K562 (cell line): ENCODE measurements at regions not wholly inside any gene's neighbourhood (a gene's known extent, or its start where the extent isn't known, plus 50 kb on each side); places are given as distances from the start of the nearest gene placed in this dataset.

Experiments
- ATAC-seq: fragments of 200-7000 bp; cut with Tn5 transposase; 3 replicates; pipeline ENCODE4 v1.9.1; 2020; ENCODE audit warnings: moderate library complexity
- BruUV-seq: library from RNA; stranded (reverse); fragments of 400-500 nt; replicated peaks from 2 replicates; lab custom pipeline; 2021; lab: Mats Ljungman, UMichigan
- CTCF ChIA-PET: fragments of 300-600 bp; formaldehyde crosslinking; extraction: SDS; loops from one replicate; lab custom pipeline; 2021; ENCODE audit warnings: low intra/inter-chr PET ratio; lab: Yijun Ruan, JAX
- POLR2A ChIA-PET: fragments of 300-600, 350-650 bp; sonication (Branson Sonifier 250); formaldehyde crosslinking; extraction: SDS; loops from one replicate; lab custom pipeline; 2021; ENCODE audit warnings: antibody characterized with exemption, inconsistent platforms; lab: Yijun Ruan, JAX
- DNase-seq, 4 experiments: peaks; one replicate each; pipeline versions ENCODE4 v3.0.0 to v3.0.0-alpha.2; 2011 to 2018; ENCODE audit warnings: low spot score in 3 of 4, mixed read lengths in 3 of 4; ENCODE audit errors: extremely low read depth in 1 of 4
- FAIRE-seq: peaks from 2 replicates; lab custom pipeline; 2011; peaks lifted over from hg19 to GRCh38; lab: Jason Lieb, UNC
- H2AFZ ChIP-seq: 2 replicates; pipeline ENCODE4 v1.6.0; 2011; ENCODE audit warnings: low read depth, low read length, control low read depth, inconsistent platforms
- H3K27ac ChIP-seq: fragments of 200-600 bp; 3 replicates; pipeline ENCODE4 v1.8.0; 2011; ENCODE audit warnings: low read depth, mild to moderate bottlenecking, control low read depth, inconsistent platforms, low read length, moderate library complexity, mixed read lengths; ENCODE audit errors: extremely low read depth
- H3K27me3 ChIP-seq, 2 experiments: fragments of 300-600 bp in 1 of 2; 2 replicates in 1 of 2; 3 replicates in 1 of 2; pipeline versions ENCODE4 v1.6.0 to v1.8.0; 2011; ENCODE audit warnings: inconsistent platforms in 2 of 2, low read length in 2 of 2, mild to moderate bottlenecking in 1 of 2, mixed read lengths in 1 of 2, moderate library complexity in 1 of 2; ENCODE audit not compliant: control insufficient read depth in 2 of 2, insufficient read depth in 2 of 2
- H3K36me3 ChIP-seq: fragments of 300-600 bp; 3 replicates; pipeline ENCODE4 v1.8.0; 2011; ENCODE audit warnings: mild to moderate bottlenecking, low read length, inconsistent platforms; ENCODE audit not compliant: control insufficient read depth, insufficient read depth
- H3K4me1 ChIP-seq, 2 experiments: fragments of 200-600 bp in 1 of 2; replicated peaks in 1 of 2; 2 replicates in 1 of 2; 3 replicates in 1 of 2; pipeline versions ENCODE4 v1.5.1 to v1.8.0; 2011; ENCODE audit warnings: inconsistent platforms in 2 of 2, low read length in 2 of 2, mild to moderate bottlenecking in 1 of 2, mixed read lengths in 1 of 2, moderate library complexity in 1 of 2; ENCODE audit not compliant: control insufficient read depth in 2 of 2, insufficient read depth in 2 of 2
- H3K4me2 ChIP-seq: 2 replicates; pipeline ENCODE4 v1.6.1; 2011; ENCODE audit warnings: low read length, control low read depth, inconsistent platforms, mixed read lengths; ENCODE audit not compliant: insufficient read depth
- H3K4me3 ChIP-seq: fragments of 200-600 bp; sonication (generic), shearing (Covaris generic); 2 replicates; pipeline ENCODE4 v1.5.1; 2016; ENCODE audit warnings: control low read depth, inconsistent platforms
- H3K79me2 ChIP-seq: fragments of 200-600 bp; 3 replicates; pipeline ENCODE4 v1.8.0; 2011; ENCODE audit warnings: low read length, inconsistent platforms; ENCODE audit not compliant: control insufficient read depth, insufficient read depth
- H3K9ac ChIP-seq, 2 experiments: 2 replicates each; pipeline versions ENCODE4 v1.6.0 to v1.6.1; 2011; ENCODE audit warnings: low read depth in 2 of 2, low read length in 2 of 2, control low read depth in 1 of 2, inconsistent platforms in 1 of 2, mild to moderate bottlenecking in 1 of 2, mixed read lengths in 1 of 2; ENCODE audit not compliant: insufficient read depth in 1 of 2
- H3K9me1 ChIP-seq: one replicate; pipeline ENCODE4 v1.6.0; 2011; ENCODE audit warnings: inconsistent platforms, mild to moderate bottlenecking, low read length, moderate library complexity; ENCODE audit not compliant: control insufficient read depth, insufficient read depth
- H3K9me3 ChIP-seq: replicated peaks from 2 replicates; pipeline ENCODE4 v1.5.1; 2011; ENCODE audit warnings: low read depth, low read length, inconsistent platforms; ENCODE audit not compliant: control insufficient read depth, insufficient read depth
- H4K20me1 ChIP-seq: replicated peaks from 2 replicates; pipeline ENCODE4 v1.6.1; 2011; ENCODE audit warnings: low read length, inconsistent platforms, mixed read lengths; ENCODE audit not compliant: control insufficient read depth, insufficient read depth
- ATF1 ChIP-seq, 2 experiments: fragments of 450-650 bp in 1 of 2; IDR thresholded peaks; 2 replicates each; pipeline ENCODE4 v1.6.1; 2016; ENCODE audit warnings: missing compliant biosample characterization in 1 of 2, missing genetic modification characterization in 1 of 2
- BACH1 ChIP-seq: fragments of 200-800 bp; sonication (Bioruptor generic); IDR thresholded peaks from 2 replicates; pipeline ENCODE4 v1.6.1; 2016; ENCODE audit warnings: missing genetic modification characterization, missing compliant biosample characterization
- DACH1 ChIP-seq: fragments of 450-650 bp; IDR thresholded peaks from 2 replicates; pipeline ENCODE4 v1.6.1; 2018; ENCODE audit not compliant: partially characterized antibody
- ESRRA ChIP-seq: fragments of 450-650 bp; IDR thresholded peaks from 2 replicates; pipeline ENCODE4 v1.6.1; 2014; ENCODE audit warnings: low read depth, mild to moderate bottlenecking, moderate library complexity, borderline replicate concordance
- FOXJ3 ChIP-seq: sonication (generic); formaldehyde crosslinking; IDR thresholded peaks from 2 replicates; pipeline ENCODE4 v1.4.0; 2020; ENCODE audit warnings: mild to moderate bottlenecking, missing genetic modification reagents
- GTF2F1 ChIP-seq: IDR thresholded peaks from 2 replicates; pipeline ENCODE4 v1.6.1; 2011; ENCODE audit warnings: low read depth, low read length, improper control_type of control experiment
- IRF2 ChIP-seq: sonication (generic); formaldehyde crosslinking; IDR thresholded peaks from 2 replicates; pipeline ENCODE4 v1.8.1; 2022; ENCODE audit warnings: mild to moderate bottlenecking, missing genetic modification reagents
- JUN ChIP-seq, 2 experiments: sonication (generic) in 1 of 2; formaldehyde crosslinking in 1 of 2; IDR thresholded peaks; 2 replicates each; pipeline versions ENCODE4 v1.6.1 to v1.8.0; 2012 to 2022; ENCODE audit warnings: borderline replicate concordance in 2 of 2, mild to moderate bottlenecking in 2 of 2, improper control_type of control experiment in 1 of 2, low read depth in 1 of 2, low read length in 1 of 2, missing genetic modification reagents in 1 of 2
- MTA3 ChIP-seq: fragments of 450-650 bp; formaldehyde crosslinking; IDR thresholded peaks from 2 replicates; pipeline ENCODE4 v1.6.1; 2017; ENCODE audit warnings: mild to moderate bottlenecking, borderline replicate concordance
- NFE2 ChIP-seq: IDR thresholded peaks from 2 replicates; pipeline ENCODE4 v1.6.1; 2014; ENCODE audit warnings: antibody characterized with exemption, low read depth
- PHF20 ChIP-seq: fragments of 450-650 bp; IDR thresholded peaks from 2 replicates; pipeline ENCODE4 v1.6.1; 2018; ENCODE audit not compliant: partially characterized antibody
- RBM39 ChIP-seq: fragments of 200-400 bp; formaldehyde crosslinking; optimal IDR thresholded peaks from 2 replicates; pipeline ENCODE3; 2018; ENCODE audit warnings: low read depth, low read length
- ZNF174 ChIP-seq: fragments of 250-450 bp; sonication (Bioruptor Pico); IDR thresholded peaks from 2 replicates; pipeline ENCODE4 v1.4.0; 2020; ENCODE audit warnings: mild to moderate bottlenecking
- ZNF184 ChIP-seq: sonication (generic); formaldehyde crosslinking; IDR thresholded peaks from 2 replicates; pipeline ENCODE4 v1.5.0; 2020; ENCODE audit warnings: missing genetic modification reagents
- ZNF57 ChIP-seq: fragments of 450-650 bp; formaldehyde crosslinking; IDR thresholded peaks from 2 replicates; pipeline ENCODE4 v1.4.0; 2020; ENCODE audit warnings: mild to moderate bottlenecking, moderate library complexity
- ZNF696 ChIP-seq: fragments of 250-450 bp; sonication (Bioruptor Pico); conservative IDR thresholded peaks from 2 replicates; pipeline ENCODE4 v1.4.0; 2020; ENCODE audit warnings: mild to moderate bottlenecking, moderate library complexity
- ZNF77 ChIP-seq: fragments of 250-450 bp; sonication (Bioruptor Pico); IDR thresholded peaks from 2 replicates; pipeline ENCODE4 v1.5.0; 2020
- WGBS: fragments of 100-300 bp; shearing (Covaris generic); methylation state at CpG from one replicate; pipeline ENCODE4 v1.1.6; 2016; ENCODE audit warnings: low coverage, mixed read lengths; ENCODE audit not compliant: insufficient coverage; ENCODE audit errors: missing lambda C conversion rate; 5-methylcytosine and 5-hydroxymethylcytosine counted together
- in situ Hi-C: fragments of 300-500 bp; cut with MboI; formaldehyde crosslinking; loops from 4 replicates; pipeline ENCODE4 v1.15.0; 2018; ENCODE audit warnings: inconsistent platforms, mixed read lengths
- intact Hi-C: fragments of 100-400 bp; cut with micrococcal nuclease; formaldehyde crosslinking; loops from 2 replicates; pipeline ENCODE4 v1.14.2; 2022

GRCh38 chr13:76350399-76350798, 535.8 kb downstream of the KCTD12 start:
- WGBS, result 0% methylated on average over 1 of the region's 1 CpG
- FAIRE-seq, result no peak
- Histone ChIP-seq H3K4me1 (no peaks in the 10 kb centered on the region), H3K27me3 (no peaks in the 10 kb centered on the region), H3K9me3 (no peaks in the 10 kb centered on the region), H3K79me2 (no peaks in the 10 kb centered on the region), H3K36me3 (no peaks in the 10 kb centered on the region), H3K27ac (no peak overlapping the region), H4K20me1 (no peaks in the 10 kb centered on the region), H3K4me2 (no peak overlapping the region), H3K9me1 (no peaks in the 10 kb centered on the region), H2AFZ (no peak overlapping the region), H3K9ac (no peak overlapping the region), H3K4me3 (no peak overlapping the region)
- intact Hi-C loops (no loop called here), in situ Hi-C loops (no loop called here)
- no TSS peak for BruUV-seq
- no peak for DNase-seq
- ChIA-PET POLR2A (no interaction called here), CTCF (no interaction called here)
- no peak for ATAC-seq
- no peak for TF ChIP-seq ZNF77
- TF ChIP-seq ZNF696 (CRISPR knock-in tag), result no peak
- no peak for TF ChIP-seq GTF2F1
- no peak for TF ChIP-seq ZNF57 (CRISPR knock-in tag)
- no peak for TF ChIP-seq RBM39
- no peak for TF ChIP-seq NFE2
- TF ChIP-seq ESRRA, result no peak
- TF ChIP-seq DACH1, result no peak
- no peak for TF ChIP-seq ATF1 (CRISPR knock-in tag; IDR thresholded peaks at IDR 0.05)
- no peak for TF ChIP-seq ATF1 (tag; IDR thresholded peaks at IDR 0.05)

GRCh38 chr13:76349700-76350099, 536.5 kb downstream of the KCTD12 start:
- Histone ChIP-seq H3K9ac (no peak overlapping the region), H3K4me1 (no peaks in the 10 kb centered on the region), H3K36me3 (no peaks in the 10 kb centered on the region), H3K4me3 (no peak overlapping the region), H4K20me1 (no peaks in the 10 kb centered on the region), H3K79me2 (no peaks in the 10 kb centered on the region), H3K9me3 (no peaks in the 10 kb centered on the region), H2AFZ (no peak overlapping the region), H3K9me1 (no peaks in the 10 kb centered on the region), H3K4me2 (no peak overlapping the region), H3K27me3 (no peaks in the 10 kb centered on the region), H3K27ac (no peak overlapping the region)
- BruUV-seq, result no TSS peak
- ChIA-PET CTCF (no interaction called here), POLR2A (no interaction called here)
- DNase-seq (no peak), ATAC-seq (no peak), FAIRE-seq (no peak)
- in situ Hi-C loops (no loop called here), intact Hi-C loops (no loop called here)
- 0% methylated on average over 2 of the region's 2 CpGs for WGBS
- TF ChIP-seq ZNF184 (CRISPR knock-in tag) (no peak), JUN (IDR thresholded peaks at IDR 0.05; ENCODE audit: borderline replicate concordance, low read depth, low read length) (no peak), JUN (CRISPR knock-in tag; IDR thresholded peaks at IDR 0.05; ENCODE audit: borderline replicate concordance) (no peak), BACH1 (tag) (no peak), IRF2 (CRISPR knock-in tag) (no peak), PHF20 (no peak), ZNF174 (CRISPR knock-in tag) (no peak), MTA3 (no peak), FOXJ3 (no peak)
